Embryonic facial prominence (tissue), 1 donor: ENCODE measurements at regions not wholly inside any gene's neighbourhood (a gene's known extent, or its start where the extent isn't known, plus 50 kb on each side); places are given as distances from the start of the nearest gene placed in this dataset.

Experiments
- DNase-seq: peaks from one replicate; pipeline ENCODE4 v3.0.0-alpha.2; 2016; ENCODE audit errors: extremely low spot score

GRCh38 chr6:147078106-147078505, 126.1 kb upstream of the STXBP5 start:
- no peak for DNase-seq

DNA sequence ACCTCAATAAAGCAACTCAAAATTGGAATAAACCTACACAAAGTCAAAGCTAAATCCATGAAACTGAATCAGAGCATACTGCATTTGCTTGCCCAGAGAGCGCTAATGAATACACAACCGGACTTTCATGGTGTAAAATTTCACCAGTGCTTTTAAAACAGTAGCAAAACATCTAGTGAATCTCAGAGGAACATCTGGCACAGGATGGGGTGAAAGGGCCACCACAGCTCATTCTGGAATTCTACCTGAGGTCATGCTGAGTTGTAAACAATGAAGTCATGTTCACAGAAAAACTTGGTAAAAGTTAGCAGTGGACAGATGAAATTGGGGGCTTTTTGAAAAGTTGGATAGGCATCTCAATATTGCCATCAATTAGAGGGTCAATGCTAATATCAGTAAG, 125.6 kb upstream of the STXBP5 start:
- DNase-seq, result no peak

GRCh38 chr6:147080225-147080624, 124.0 kb upstream of the STXBP5 start:
- DNase-seq, result no peak

DNA sequence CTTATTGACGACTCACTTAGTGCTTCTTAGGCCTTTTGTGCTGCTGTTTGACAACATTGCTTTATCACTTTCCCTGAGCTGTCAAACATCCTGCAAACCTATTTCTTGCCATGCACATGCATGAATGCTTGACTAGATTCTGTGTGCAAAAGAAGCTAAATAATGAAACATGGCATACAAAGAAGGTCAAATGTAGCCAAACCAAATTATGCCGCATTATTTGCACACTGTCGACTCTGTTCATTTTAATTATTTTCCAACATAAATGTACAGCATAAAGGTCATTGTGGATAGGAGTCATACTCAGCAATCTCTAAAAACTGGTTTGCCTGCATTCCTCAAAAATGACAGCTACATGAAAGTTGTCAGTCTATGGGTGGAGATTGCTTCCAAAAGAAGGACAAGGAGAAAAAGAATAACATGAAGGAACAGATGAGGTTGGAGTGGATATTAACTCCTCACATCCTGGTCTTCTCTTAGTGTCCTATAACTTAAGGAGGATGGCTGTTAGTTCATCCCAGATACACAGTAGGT, 123.1 kb upstream of the STXBP5 start:
- no peak for DNase-seq

DNA sequence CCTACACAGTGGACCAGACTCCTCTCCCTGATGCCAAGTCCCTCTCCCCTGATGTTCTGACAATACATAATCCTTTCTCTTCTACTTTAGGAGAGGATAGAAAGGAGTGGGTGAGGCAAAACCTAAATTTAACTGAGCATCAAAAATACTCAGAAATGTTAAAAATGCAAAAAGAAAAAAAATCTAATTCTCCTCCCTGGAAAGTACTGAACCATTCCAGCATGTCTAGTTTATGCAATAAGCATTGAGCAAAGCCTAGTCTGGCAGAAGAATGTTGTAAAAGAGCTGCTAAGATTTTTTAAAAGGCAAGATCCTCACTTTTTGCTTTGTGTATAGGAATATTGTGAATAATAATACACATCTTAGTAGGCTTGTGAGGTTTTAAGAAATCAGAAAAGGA, 116.6 kb upstream of the STXBP5 start:
- no peak for DNase-seq

- no peak for DNase-seq
Observed at GRCh38 chr6:147088861-147089260, 115.4 kb upstream of the STXBP5 start.

GRCh38 chr6:147095316-147095715, 108.9 kb upstream of the STXBP5 start:
- DNase-seq, result no peak

- no peak for DNase-seq
Observed at GRCh38 chr6:147099974-147100373, 104.2 kb upstream of the STXBP5 start.

GRCh38 chr6:147103007-147103406, 101.2 kb upstream of the STXBP5 start:
- DNase-seq, result no peak

DNA sequence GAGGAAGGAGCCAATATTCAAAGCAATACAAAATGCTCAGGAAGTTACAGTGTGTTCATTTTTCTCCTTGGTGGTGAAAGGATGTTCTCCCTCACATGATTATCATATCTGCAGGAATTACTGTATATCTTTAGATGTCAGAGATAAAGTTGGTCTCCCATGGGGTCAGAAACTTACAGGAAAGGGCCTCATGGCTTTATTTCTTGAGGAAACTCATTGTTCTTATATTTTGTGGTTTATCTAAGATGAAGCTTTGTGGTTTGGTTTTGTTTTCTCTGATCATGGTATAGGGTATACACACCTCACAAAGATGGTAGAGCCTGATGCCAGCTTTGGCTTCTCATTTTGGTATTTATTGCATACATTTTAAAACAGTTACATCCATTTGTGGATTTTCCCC, 100.5 kb upstream of the STXBP5 start:
- no peak for DNase-seq

DNA sequence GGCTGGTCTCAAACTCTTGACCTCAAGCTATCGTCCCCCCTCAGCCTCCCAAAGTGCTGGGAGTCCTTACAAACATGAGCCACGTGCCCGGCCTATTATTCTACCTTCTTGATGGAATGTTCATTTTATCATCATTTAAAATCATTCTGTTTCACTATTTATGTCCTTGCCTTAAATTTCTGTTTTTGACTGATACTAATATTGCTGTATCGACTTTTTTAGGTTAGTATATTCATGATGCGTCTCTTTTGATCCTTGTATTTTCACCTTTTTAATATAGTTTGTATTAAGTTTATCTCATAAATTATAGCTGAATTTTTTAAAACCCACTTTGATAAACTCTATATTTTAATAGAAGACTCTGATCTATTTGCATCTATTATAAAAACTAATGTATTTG, 98.4 kb upstream of the STXBP5 start:
- DNase-seq, result no peak

- DNase-seq, result no peak
Observed at GRCh38 chr6:147106759-147107401, 97.3 kb upstream of the STXBP5 start.

- no peak for DNase-seq
Observed at GRCh38 chr6:147108259-147108910, 95.8 kb upstream of the STXBP5 start.

DNA sequence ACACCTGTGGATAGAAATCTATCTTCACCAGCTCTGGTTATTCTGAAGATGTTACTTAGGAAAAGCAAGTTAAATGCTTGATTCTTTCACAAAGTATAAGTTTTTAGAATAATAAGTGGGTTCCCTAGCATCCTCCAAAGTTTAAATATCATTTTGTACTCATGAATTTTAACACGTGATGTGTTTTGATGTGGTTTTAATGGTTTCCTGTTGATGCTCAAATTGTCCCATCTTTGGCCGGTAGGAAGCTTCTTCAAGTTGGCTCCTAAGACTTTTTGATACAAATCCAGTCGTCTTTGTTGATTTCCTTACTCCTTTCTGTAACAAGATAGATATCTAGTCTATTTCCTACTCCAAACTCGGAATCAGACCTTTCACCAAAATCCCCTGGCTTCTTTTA, 94.5 kb upstream of the STXBP5 start:
- DNase-seq, result no peak

- DNase-seq, result no peak
Observed at GRCh38 chr6:147116056-147116455, 88.2 kb upstream of the STXBP5 start.

DNA sequence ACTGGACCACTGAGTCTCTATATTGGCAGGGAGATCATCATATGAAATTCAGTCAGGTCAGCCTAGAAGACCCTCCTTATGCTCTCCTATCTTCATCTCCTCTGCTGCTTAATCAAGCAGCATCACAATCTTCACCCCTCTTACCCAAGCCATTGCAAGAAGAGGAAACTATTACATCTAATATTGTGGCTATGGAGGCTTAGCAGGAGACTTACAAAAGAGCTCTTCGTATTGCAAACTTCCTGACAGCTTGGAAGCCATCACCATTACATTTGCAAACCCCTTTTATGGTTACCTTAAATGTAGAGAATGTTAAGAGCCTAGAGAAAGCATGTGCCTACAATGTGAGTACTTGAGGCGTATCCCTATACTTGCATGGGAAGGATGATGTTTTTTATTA, 87.2 kb upstream of the STXBP5 start:
- no peak for DNase-seq

- DNase-seq, result no peak
Observed at GRCh38 chr6:147117580-147117979, 86.6 kb upstream of the STXBP5 start.

DNA sequence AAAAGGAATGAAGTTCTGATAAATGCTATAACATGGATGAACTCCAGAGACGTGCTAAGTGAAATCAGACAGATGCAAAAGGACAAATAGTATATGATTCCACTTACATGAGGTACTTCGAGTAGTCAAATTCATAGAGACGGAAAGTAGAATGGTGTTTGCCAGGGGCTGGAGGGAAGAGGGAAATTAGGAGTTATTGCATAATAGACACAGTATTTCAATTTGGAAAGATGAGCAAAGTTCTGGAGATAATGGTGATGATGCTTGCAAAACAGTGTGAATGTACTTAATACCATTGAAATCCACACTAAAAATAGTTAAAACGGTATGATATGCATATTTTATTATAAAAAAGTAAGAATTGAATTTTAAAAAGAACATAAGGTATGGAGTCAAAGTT, 84.9 kb upstream of the STXBP5 start:
- DNase-seq, result no peak

- DNase-seq, result no peak
Observed at GRCh38 chr6:147122823-147123222, 81.4 kb upstream of the STXBP5 start.

- DNase-seq, result no peak
Observed at GRCh38 chr6:147126618-147127022, 77.6 kb upstream of the STXBP5 start.

- DNase-seq, result no peak
Observed at GRCh38 chr6:147127587-147127986, 76.6 kb upstream of the STXBP5 start.

GRCh38 chr6:147128056-147128455, 76.2 kb upstream of the STXBP5 start:
- DNase-seq, result no peak

GRCh38 chr6:147131532-147132128, 72.6 kb upstream of the STXBP5 start:
- DNase-seq, result no peak
